CD14-positive monocyte (primary cell): ENCODE measurements at regions not wholly inside any gene's neighbourhood (a gene's known extent, or its start where the extent isn't known, plus 50 kb on each side); places are given as distances from the start of the nearest gene placed in this dataset.

ENCODE experiments used
- DNase-seq, 3 donors: peaks; one replicate each; pipeline ENCODE4 v3.0.0-alpha.2; 2011 to 2022
- H2AFZ ChIP-seq: 2 replicates; pipeline ENCODE4 v1.6.0; 2012; ENCODE audit warnings: mild to moderate bottlenecking, low read depth, low read length, inconsistent platforms; ENCODE audit not compliant: insufficient read depth, poor library complexity, severe bottlenecking
- H3K27ac ChIP-seq, 2 donors: 1 replicate in 1 of 2; 2 replicates in 1 of 2; pipeline ENCODE4 v1.5.1; 2012 to 2013; ENCODE audit warnings: low read length in 2 of 2, control low read depth in 1 of 2, inconsistent platforms in 1 of 2, low read depth in 1 of 2, mild to moderate bottlenecking in 1 of 2
- H3K27me3 ChIP-seq, 2 donors: one replicate each; pipeline versions ENCODE4 v1.6.0 to v1.6.1; 2011 to 2013; ENCODE audit warnings: low read length in 2 of 2; ENCODE audit not compliant: control insufficient read depth in 2 of 2, insufficient read depth in 2 of 2
- H3K36me3 ChIP-seq, 2 donors: replicated peaks in 1 of 2; 1 replicate in 1 of 2; 2 replicates in 1 of 2; pipeline versions ENCODE4 v1.5.1 to v1.6.1; 2012 to 2013; ENCODE audit warnings: low read length in 2 of 2, control low read depth in 1 of 2, inconsistent platforms in 1 of 2, mild to moderate bottlenecking in 1 of 2; ENCODE audit not compliant: insufficient read depth in 2 of 2, control insufficient read depth in 1 of 2
- H3K4me1 ChIP-seq, 2 donors: 1 replicate in 1 of 2; 2 replicates in 1 of 2; pipeline versions ENCODE4 v1.5.1 to v1.6.1; 2012 to 2013; ENCODE audit warnings: low read length in 2 of 2, control low read depth in 1 of 2, inconsistent platforms in 1 of 2, mild to moderate bottlenecking in 1 of 2, moderate library complexity in 1 of 2; ENCODE audit not compliant: insufficient read depth in 2 of 2, control insufficient read depth in 1 of 2
- H3K4me2 ChIP-seq: replicated peaks from 2 replicates; pipeline ENCODE3; 2012; ENCODE audit warnings: low read length, moderate library complexity, mild to moderate bottlenecking; ENCODE audit not compliant: poor library complexity, severe bottlenecking; ENCODE audit errors: extremely low read depth
- H3K4me3 ChIP-seq, 3 experiments: fragments of 200-600 bp in 1 of 3; sonication (generic) in 1 of 3; replicated peaks in 1 of 3; 1 replicate in 2 of 3; 2 replicates in 1 of 3; pipeline ENCODE4 v1.5.1; 2011 to 2013; ENCODE audit warnings: low read length in 3 of 3, mild to moderate bottlenecking in 3 of 3, control low read depth in 2 of 3, low read depth in 2 of 3, inconsistent platforms in 1 of 3, moderate library complexity in 1 of 3
- H3K79me2 ChIP-seq: 2 replicates; pipeline ENCODE4 v1.6.0; 2012; ENCODE audit warnings: mild to moderate bottlenecking, control low read depth, inconsistent platforms, low read length, moderate library complexity; ENCODE audit not compliant: insufficient read depth
- H3K9ac ChIP-seq: 2 replicates; pipeline ENCODE4 v1.6.0; 2017; ENCODE audit warnings: low read length, mild to moderate bottlenecking; ENCODE audit not compliant: insufficient read depth, poor library complexity, severe bottlenecking
- H3K9me3 ChIP-seq, 2 donors: replicated peaks in 1 of 2; 1 replicate in 1 of 2; 2 replicates in 1 of 2; pipeline versions ENCODE4 v1.5.1 to v1.6.1; 2012 to 2013; ENCODE audit warnings: low read length in 2 of 2, control low read depth in 1 of 2; ENCODE audit not compliant: control insufficient read depth in 1 of 2, insufficient read depth in 1 of 2
- H4K20me1 ChIP-seq: 2 replicates; pipeline ENCODE4 v1.6.0; 2012; ENCODE audit warnings: mild to moderate bottlenecking, low read length, control low read depth, moderate library complexity; ENCODE audit not compliant: insufficient read depth
- H3K27ac Mint-ChIP-seq, 7 donors: one replicate each; pipeline ENCODE4 v1.8.0; 2020; ENCODE audit warnings: mild to moderate bottlenecking in 7 of 7, mixed read lengths in 7 of 7, moderate library complexity in 6 of 7, inconsistent platforms in 2 of 7
- H3K27me3 Mint-ChIP-seq, 3 donors: one replicate each; pipeline ENCODE4 v1.8.0; 2021 to 2022; ENCODE audit warnings: low read depth in 3 of 3, mild to moderate bottlenecking in 3 of 3, mixed read lengths in 3 of 3, moderate library complexity in 3 of 3, inconsistent platforms in 1 of 3
- H3K36me3 Mint-ChIP-seq, 2 donors: one replicate each; pipeline ENCODE4 v1.8.0; 2020; ENCODE audit warnings: mixed read lengths in 2 of 2, inconsistent platforms in 1 of 2, mild to moderate bottlenecking in 1 of 2
- H3K4me1 Mint-ChIP-seq: one replicate; pipeline ENCODE4 v1.8.0; 2020; ENCODE audit warnings: mild to moderate bottlenecking, mixed read lengths
- H3K4me3 Mint-ChIP-seq, 2 donors: one replicate each; pipeline ENCODE4 v1.8.0; 2020; ENCODE audit warnings: mild to moderate bottlenecking in 2 of 2, mixed read lengths in 2 of 2, moderate library complexity in 1 of 2
- H3K9me3 Mint-ChIP-seq, 7 donors: one replicate each; pipeline ENCODE4 v1.8.0; 2020 to 2022; ENCODE audit warnings: mixed read lengths in 7 of 7, mild to moderate bottlenecking in 6 of 7, moderate library complexity in 6 of 7, inconsistent platforms in 2 of 7
- WGBS: methylation state at CpG from one replicate; pipeline ENCODE4 v1.1.5; 2013; ENCODE audit warnings: missing lambda C conversion rate; ENCODE audit not compliant: insufficient coverage; 5-methylcytosine and 5-hydroxymethylcytosine counted together
- intact Hi-C, 2 donors: fragments of 100-400 bp; cut with micrococcal nuclease; formaldehyde crosslinking; loops; one replicate each; pipeline versions ENCODE4 v1.15.0 to v1.15.1; 2023
- TF ChIP-seq, protein P1 (sequence below): fragments of 200-600 bp; IDR thresholded peaks from one replicate; pipeline ENCODE4 v1.8.0; 2022; ENCODE audit warnings: antibody characterized with exemption, mild to moderate bottlenecking

DNA sequence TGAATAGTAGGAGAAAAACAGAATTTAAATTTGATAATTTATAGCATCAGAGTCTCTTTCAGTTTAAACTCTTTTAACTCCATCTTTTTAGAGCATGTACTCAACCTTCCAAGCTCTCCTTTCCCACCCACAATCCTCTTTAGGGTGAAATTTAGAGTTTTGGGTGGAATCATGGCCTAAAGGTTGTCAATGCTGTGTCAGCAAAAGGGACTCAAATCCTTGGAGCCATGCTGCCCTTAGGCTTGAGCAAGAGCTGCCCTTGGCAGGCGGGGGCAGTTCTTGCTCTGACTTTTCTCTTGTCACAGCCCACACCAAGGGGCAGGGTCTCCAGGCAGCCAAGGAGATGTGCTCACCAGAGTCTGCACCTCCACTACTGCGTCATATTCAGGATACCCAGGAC, 102.4 kb downstream of the MTX3 start:
- no peaks in the 10 kb centered on the region for H3K36me3 ChIP-seq
- no peak overlapping the region for H3K27ac ChIP-seq
- no peaks in the 10 kb centered on the region for H4K20me1 ChIP-seq
- no peak overlapping the region for H3K4me2 ChIP-seq
- Mint-ChIP-seq H3K9me3 (peaks cover 0 to 21% (median 10%) of the 10 kb centered on the region in 7 donors), H3K36me3 (no peaks in the 10 kb centered on the region), H3K27me3 (peaks cover 5 to 6% (median 5%) of the 10 kb centered on the region in 3 donors), H3K27ac (no peak overlapping the region), H3K4me3 (no peak overlapping the region), H3K4me1 (peaks cover 3% of the 10 kb centered on the region)
- TF ChIP-seq, protein P1, sequence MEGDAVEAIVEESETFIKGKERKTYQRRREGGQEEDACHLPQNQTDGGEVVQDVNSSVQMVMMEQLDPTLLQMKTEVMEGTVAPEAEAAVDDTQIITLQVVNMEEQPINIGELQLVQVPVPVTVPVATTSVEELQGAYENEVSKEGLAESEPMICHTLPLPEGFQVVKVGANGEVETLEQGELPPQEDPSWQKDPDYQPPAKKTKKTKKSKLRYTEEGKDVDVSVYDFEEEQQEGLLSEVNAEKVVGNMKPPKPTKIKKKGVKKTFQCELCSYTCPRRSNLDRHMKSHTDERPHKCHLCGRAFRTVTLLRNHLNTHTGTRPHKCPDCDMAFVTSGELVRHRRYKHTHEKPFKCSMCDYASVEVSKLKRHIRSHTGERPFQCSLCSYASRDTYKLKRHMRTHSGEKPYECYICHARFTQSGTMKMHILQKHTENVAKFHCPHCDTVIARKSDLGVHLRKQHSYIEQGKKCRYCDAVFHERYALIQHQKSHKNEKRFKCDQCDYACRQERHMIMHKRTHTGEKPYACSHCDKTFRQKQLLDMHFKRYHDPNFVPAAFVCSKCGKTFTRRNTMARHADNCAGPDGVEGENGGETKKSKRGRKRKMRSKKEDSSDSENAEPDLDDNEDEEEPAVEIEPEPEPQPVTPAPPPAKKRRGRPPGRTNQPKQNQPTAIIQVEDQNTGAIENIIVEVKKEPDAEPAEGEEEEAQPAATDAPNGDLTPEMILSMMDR: no peak
- peaks cover 0 to 11% of the 10 kb centered on the region in 2 donors for H3K9me3 ChIP-seq
- no peak overlapping the region for H2AFZ ChIP-seq
- no peak overlapping the region for H3K9ac ChIP-seq
- intact Hi-C loops: no loop called here
- DNase-seq: no peak
- no peak overlapping the region for H3K4me3 ChIP-seq
- H3K27me3 ChIP-seq: peaks cover 0 to 3% of the 10 kb centered on the region in 2 donors
- H3K79me2 ChIP-seq: no peaks in the 10 kb centered on the region
- no peaks in the 10 kb centered on the region for H3K4me1 ChIP-seq
- 100% methylated on average over 1 of the region's 2 CpGs for WGBS

DNA sequence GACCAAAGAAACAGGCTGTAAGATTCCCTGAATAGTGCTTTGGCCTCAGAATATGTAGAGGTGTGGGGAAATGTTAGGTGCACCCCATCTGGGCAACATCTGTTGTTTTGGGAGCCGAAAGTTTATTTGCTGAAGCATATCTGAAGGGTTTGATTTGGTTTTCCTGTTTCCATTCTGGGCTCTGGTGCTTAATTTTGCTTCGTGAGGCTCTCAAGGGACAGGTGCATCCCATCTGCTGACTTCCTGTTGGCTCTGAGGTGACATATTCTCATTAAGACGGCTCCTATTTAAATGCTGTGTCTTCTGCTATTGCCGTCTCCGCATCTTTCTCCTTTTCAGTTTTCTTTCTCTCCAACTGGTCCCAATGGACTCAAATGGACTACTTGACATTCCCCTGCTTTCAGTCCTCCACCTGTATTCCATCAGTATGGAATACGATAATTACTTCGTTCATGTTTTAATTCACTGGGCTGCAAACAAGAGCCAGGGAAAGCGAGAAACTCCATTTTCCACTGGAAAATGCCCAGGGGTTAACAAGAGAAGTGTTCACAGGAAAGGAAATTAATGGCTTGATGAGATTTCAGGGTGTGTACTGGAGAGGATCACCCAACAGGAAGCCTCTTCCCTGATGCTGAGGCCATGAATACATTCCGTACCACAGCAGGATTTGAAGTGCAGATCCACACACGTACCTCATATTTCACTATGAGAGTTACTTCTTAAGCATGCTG, 104.0 kb downstream of the MTX3 start:
- Histone ChIP-seq H2AFZ (no peak overlapping the region), H3K4me3 (no peak overlapping the region), H3K9ac (no peak overlapping the region), H3K27me3 (no peaks in the 10 kb centered on the region), H3K27ac (no peak overlapping the region), H3K4me1 (no peaks in the 10 kb centered on the region), H3K79me2 (no peaks in the 10 kb centered on the region), H4K20me1 (no peaks in the 10 kb centered on the region), H3K4me2 (no peak overlapping the region), H3K9me3 (peaks cover 0 to 11% of the 10 kb centered on the region in 2 donors), H3K36me3 (no peaks in the 10 kb centered on the region)
- WGBS: 82% methylated on average over 5 of the region's 10 CpGs
- H3K27me3 Mint-ChIP-seq: peaks cover 0 to 2% (median 0%) of the 10 kb centered on the region in 3 donors
- no peak for DNase-seq
- intact Hi-C loops: no loop called here
- peaks cover 3% of the 10 kb centered on the region for H3K4me1 Mint-ChIP-seq
- H3K9me3 Mint-ChIP-seq: peaks cover 0 to 21% (median 10%) of the 10 kb centered on the region in 7 donors
- no peak overlapping the region for H3K4me3 Mint-ChIP-seq
- TF ChIP-seq, protein P1: no peak
- H3K36me3 Mint-ChIP-seq: no peaks in the 10 kb centered on the region
- no peak overlapping the region for H3K27ac Mint-ChIP-seq
